ENCODE measurements at regions not wholly inside any gene's neighbourhood (a gene's known extent, or its start where the extent isn't known, plus 50 kb on each side); places are given as distances from the start of the nearest gene placed in this dataset.

GRCh38 chr20:60212695-60213094 is 254.5 kb downstream of the CDH26 start:
- H3K27ac ChIP-seq (ENCODE audit: low read depth, low read length) = no peak overlapping the region
- no peak for DNase-seq (ENCODE audit: low read depth in 1 of 2, low spot score in 2 of 2)
- no peak overlapping the region for H2BK12ac ChIP-seq (ENCODE audit: low read depth, low read length)
- H4K20me1 ChIP-seq (replicated peaks in 1 of 2; ENCODE audit: control insufficient read depth in 1 of 2, insufficient read depth in 2 of 2, low read length in 2 of 2) = no peaks in the 10 kb centered on the region
- H3K27me3 ChIP-seq (replicated peaks in 1 of 4; ENCODE audit: control insufficient read depth in 3 of 4, extremely low read depth in 1 of 4, insufficient read depth in 3 of 4, low read length in 3 of 4) = no peaks in the 10 kb centered on the region; a peak in 1 of 7 replicates
- no peak overlapping the region for H3K14ac ChIP-seq (ENCODE audit: insufficient read length)
- ChIA-PET POLR2A (ENCODE audit: partially characterized antibody) (no interaction called here), CTCF (ENCODE audit: partially characterized antibody) (interaction anchor here (0.9 to 5.4 kb wide), 6 partner anchors 10 to 1049 kb away, joined by 3 to 31 read pairs (median 9); no protein-coding TSS in a partner anchor)
- H2AFZ ChIP-seq (ENCODE audit: low read length) = no peak overlapping the region
- H3K4me2 ChIP-seq (ENCODE audit: insufficient read depth in 1 of 2, low read depth in 2 of 2, low read length in 2 of 2) = no peak overlapping the region
- H2BK15ac ChIP-seq (ENCODE audit: low read length) = no peak overlapping the region
- H4K8ac ChIP-seq (ENCODE audit: extremely low read depth, insufficient read depth, low read length) = no peak overlapping the region
- no peak overlapping the region for H3K9ac ChIP-seq (replicated peaks in 1 of 4; ENCODE audit: extremely low read depth in 1 of 4, low read depth in 3 of 4, low read length in 3 of 4)
- no peak overlapping the region for H3K18ac ChIP-seq (ENCODE audit: extremely low read depth, low read length)
- H3K23ac ChIP-seq (ENCODE audit: insufficient read length) = no peak overlapping the region
- no peak overlapping the region for H2BK120ac ChIP-seq (replicated peaks; ENCODE audit: low read depth, low read length)
- no peak overlapping the region for H2BK20ac ChIP-seq (ENCODE audit: low read length)
- H3K4me3 ChIP-seq (ENCODE audit: extremely low read depth in 1 of 4, insufficient read depth in 2 of 4, low read depth in 3 of 4, low read length in 4 of 4) = no peak overlapping the region
- H3K4ac ChIP-seq (replicated peaks; ENCODE audit: insufficient read length, low read depth, low read length) = no peak overlapping the region
- no peaks in the 10 kb centered on the region for H3K79me2 ChIP-seq (ENCODE audit: control insufficient read depth in 1 of 2, insufficient read depth in 2 of 2, low read length in 2 of 2)
- H3K9me3 ChIP-seq (ENCODE audit: insufficient read depth in 2 of 2, low read depth in 1 of 2, low read length in 1 of 2) = no peaks in the 10 kb centered on the region
- no peak overlapping the region for H2AK5ac ChIP-seq (ENCODE audit: low read depth, low read length)
- no peak overlapping the region for H3K56ac ChIP-seq (replicated peaks; ENCODE audit: insufficient read length, low read depth, low read length)
- WGBS, 2 experiments (ENCODE audit: extremely low coverage in 1 of 2, insufficient coverage in 1 of 2, insufficient read length in 1 of 2, insufficient replicate concordance in 2 of 2, low coverage in 1 of 2, low lambda C conversion rate in 2 of 2, missing lambda C conversion rate in 1 of 2) = 81% methylated on average over 3 of the region's 3 CpGs; no CpG with 5 or more reads in 1 of the 2 experiments
- H3K36me3 ChIP-seq (ENCODE audit: control insufficient read depth in 2 of 4, insufficient read depth in 4 of 4, low read length in 3 of 4) = no peaks in the 10 kb centered on the region
- H4K91ac ChIP-seq (replicated peaks; ENCODE audit: insufficient read length, low read length) = no peak overlapping the region
- H4K5ac ChIP-seq (ENCODE audit: insufficient read length, low read depth, low read length) = no peak overlapping the region
- FAIRE-seq = no peak
- no peaks in the 10 kb centered on the region; a peak in 1 of 7 replicates for H3K4me1 ChIP-seq (replicated peaks in 1 of 4; ENCODE audit: control insufficient read depth in 3 of 4, insufficient read depth in 4 of 4, low read length in 3 of 4)
- no peaks in the 10 kb centered on the region for H3K79me1 ChIP-seq (ENCODE audit: low read depth, low read length)
- no peaks in the 10 kb centered on the region for H3K23me2 ChIP-seq (ENCODE audit: low read depth, low read length)
- H2BK5ac ChIP-seq (ENCODE audit: low read depth, low read length) = no peak overlapping the region
- TF ChIP-seq EP300 (IDR thresholded peaks at IDR 0.05; ENCODE audit: borderline replicate concordance in 1 of 2, low read depth in 2 of 2, low read length in 2 of 2) (no peak), ATF2 (IDR thresholded peaks at IDR 0.05; ENCODE audit: low read length) (no peak), RNF2 (IDR thresholded peaks at IDR 0.05; ENCODE audit: borderline replicate concordance, low read depth, low read length, missing control alignments, poor library complexity, severe bottlenecking) (no peak), TAF1 (IDR thresholded peaks at IDR 0.05; ENCODE audit: low read depth, low read length) (no peak), CBX8 (IDR thresholded peaks at IDR 0.05; ENCODE audit: borderline replicate concordance, low read depth, low read length) (no peak), RBBP5 (IDR thresholded peaks at IDR 0.05; ENCODE audit: borderline replicate concordance, low read depth, low read length) (no peak), JUND (IDR thresholded peaks at IDR 0.05; ENCODE audit: low read length) (no peak), CREB1 (IDR thresholded peaks at IDR 0.05) (no peak), ZNF274 (IDR thresholded peaks at IDR 0.05; ENCODE audit: borderline replicate concordance, extremely low read depth, low read length) (no peak), CTBP2 (IDR thresholded peaks at IDR 0.05; ENCODE audit: borderline replicate concordance, insufficient read depth, insufficient read length, low read length) (no peak), ATF3 (IDR thresholded peaks at IDR 0.05; ENCODE audit: insufficient read depth, low read depth, low read length) (no peak)

All from H1 (cell line).